ENCODE measurements at regions not wholly inside any gene's neighbourhood (a gene's known extent, or its start where the extent isn't known, plus 50 kb on each side); places are given as distances from the start of the nearest gene placed in this dataset.

GRCh38 chr3:106700981-106701380 lies 676.3 kb upstream of the CCDC54 start:
- H3K36me3 Mint-ChIP-seq (ENCODE audit: unreplicated experiment), result no peaks in the 10 kb centered on the region

GRCh38 chr3:106703524-106703923 lies 673.7 kb upstream of the CCDC54 start:
- Mint-ChIP-seq H3K4me1 (ENCODE audit: low read depth, unreplicated experiment) (no peaks in the 10 kb centered on the region), H3K4me3 (ENCODE audit: unreplicated experiment) (no peak overlapping the region), H3K36me3 (ENCODE audit: unreplicated experiment) (no peaks in the 10 kb centered on the region), H3K27ac (ENCODE audit: unreplicated experiment) (no peak overlapping the region), H3K27me3 (ENCODE audit: unreplicated experiment) (no peaks in the 10 kb centered on the region), H3K9me3 (ENCODE audit: unreplicated experiment) (no peaks in the 10 kb centered on the region)
- no peak for DNase-seq
- no peak for TF ChIP-seq CTCF (IDR thresholded peaks at IDR 0.05; ENCODE audit: partially characterized antibody, unreplicated experiment)

More at GRCh38 chr3:106700981-106701380, 676.3 kb upstream of the CCDC54 start:
- H3K27ac Mint-ChIP-seq (ENCODE audit: unreplicated experiment), result no peak overlapping the region
- no peak for TF ChIP-seq CTCF (IDR thresholded peaks at IDR 0.05; ENCODE audit: partially characterized antibody, unreplicated experiment)
- H3K9me3 Mint-ChIP-seq (ENCODE audit: unreplicated experiment), result no peaks in the 10 kb centered on the region
- H3K27me3 Mint-ChIP-seq (ENCODE audit: unreplicated experiment), result no peaks in the 10 kb centered on the region
- H3K4me1 Mint-ChIP-seq (ENCODE audit: low read depth, unreplicated experiment), result no peaks in the 10 kb centered on the region
- H3K4me3 Mint-ChIP-seq (ENCODE audit: unreplicated experiment), result no peak overlapping the region
- no peak for DNase-seq

- no peak overlapping the region for H3K27ac Mint-ChIP-seq (ENCODE audit: unreplicated experiment)
- H3K4me3 Mint-ChIP-seq (ENCODE audit: unreplicated experiment), result no peak overlapping the region
- no peak for TF ChIP-seq CTCF (IDR thresholded peaks at IDR 0.05; ENCODE audit: partially characterized antibody, unreplicated experiment)
- H3K9me3 Mint-ChIP-seq (ENCODE audit: unreplicated experiment), result no peaks in the 10 kb centered on the region
- no peaks in the 10 kb centered on the region for H3K36me3 Mint-ChIP-seq (ENCODE audit: unreplicated experiment)
- DNase-seq, result no peak
- H3K4me1 Mint-ChIP-seq (ENCODE audit: low read depth, unreplicated experiment), result no peaks in the 10 kb centered on the region
- no peaks in the 10 kb centered on the region for H3K27me3 Mint-ChIP-seq (ENCODE audit: unreplicated experiment)
Measured at GRCh38 chr3:106707347-106707746, 669.9 kb upstream of the CCDC54 start.

- no peak for DNase-seq
- no peak for TF ChIP-seq CTCF (IDR thresholded peaks at IDR 0.05; ENCODE audit: partially characterized antibody, unreplicated experiment)
- Mint-ChIP-seq H3K27ac (ENCODE audit: unreplicated experiment) (no peak overlapping the region), H3K27me3 (ENCODE audit: unreplicated experiment) (no peaks in the 10 kb centered on the region), H3K9me3 (ENCODE audit: unreplicated experiment) (no peaks in the 10 kb centered on the region), H3K36me3 (ENCODE audit: unreplicated experiment) (no peaks in the 10 kb centered on the region), H3K4me3 (ENCODE audit: unreplicated experiment) (no peak overlapping the region), H3K4me1 (ENCODE audit: low read depth, unreplicated experiment) (no peaks in the 10 kb centered on the region)
Measured at GRCh38 chr3:106710596-106710995, 666.6 kb upstream of the CCDC54 start.

GRCh38 chr3:106711650-106712049 lies 665.6 kb upstream of the CCDC54 start:
- Mint-ChIP-seq H3K4me1 (ENCODE audit: low read depth, unreplicated experiment) (no peaks in the 10 kb centered on the region), H3K27me3 (ENCODE audit: unreplicated experiment) (no peaks in the 10 kb centered on the region), H3K4me3 (ENCODE audit: unreplicated experiment) (no peak overlapping the region), H3K9me3 (ENCODE audit: unreplicated experiment) (no peaks in the 10 kb centered on the region), H3K27ac (ENCODE audit: unreplicated experiment) (no peak overlapping the region), H3K36me3 (ENCODE audit: unreplicated experiment) (no peaks in the 10 kb centered on the region)
- no peak for TF ChIP-seq CTCF (IDR thresholded peaks at IDR 0.05; ENCODE audit: partially characterized antibody, unreplicated experiment)
- DNase-seq, result no peak

Measured in glutamatergic neuron (in vitro differentiated cells).